AG04450 (cell line): ENCODE measurements at regions not wholly inside any gene's neighbourhood (a gene's known extent, or its start where the extent isn't known, plus 50 kb on each side); places are given as distances from the start of the nearest gene placed in this dataset.

Source experiments
- CTCF ChIA-PET: fragments of 300-600, 350-600 bp; formaldehyde crosslinking; extraction: SDS; loops from one replicate; lab custom pipeline; 2022; ENCODE audit warnings: antibody characterized with exemption, inconsistent platforms; lab: Charles Lee
- POLR2A ChIA-PET: fragments of 350-600 bp; formaldehyde crosslinking; extraction: SDS; loops from one replicate; lab custom pipeline; 2021; ENCODE audit warnings: antibody characterized with exemption, inconsistent platforms; lab: Yijun Ruan, JAX
- DNase-seq: peaks from one replicate; pipeline ENCODE4 v3.0.0-alpha.2; 2011; ENCODE audit warnings: low read depth, low spot score
- H3K27ac ChIP-seq: one replicate; pipeline ENCODE4 v1.5.1; 2012; ENCODE audit warnings: low read depth, low read length, control low read depth
- H3K27me3 ChIP-seq: one replicate; pipeline ENCODE4 v1.6.0; 2012; ENCODE audit warnings: low read length; ENCODE audit not compliant: control insufficient read depth, insufficient read depth
- H3K4me3 ChIP-seq: 2 replicates; pipeline ENCODE4 v1.5.1; 2011; ENCODE audit warnings: mild to moderate bottlenecking, low read depth, low read length, control low read depth
- H3K9me3 ChIP-seq: 2 replicates; pipeline ENCODE4 v1.5.1; 2012; ENCODE audit warnings: low read length; ENCODE audit not compliant: control insufficient read depth, insufficient read depth
- TF ChIP-seq, protein P1 (sequence below): IDR thresholded peaks from 2 replicates; pipeline ENCODE4 v1.5.1; 2011; ENCODE audit warnings: low read depth, low read length, control low read depth, inconsistent platforms

DNA sequence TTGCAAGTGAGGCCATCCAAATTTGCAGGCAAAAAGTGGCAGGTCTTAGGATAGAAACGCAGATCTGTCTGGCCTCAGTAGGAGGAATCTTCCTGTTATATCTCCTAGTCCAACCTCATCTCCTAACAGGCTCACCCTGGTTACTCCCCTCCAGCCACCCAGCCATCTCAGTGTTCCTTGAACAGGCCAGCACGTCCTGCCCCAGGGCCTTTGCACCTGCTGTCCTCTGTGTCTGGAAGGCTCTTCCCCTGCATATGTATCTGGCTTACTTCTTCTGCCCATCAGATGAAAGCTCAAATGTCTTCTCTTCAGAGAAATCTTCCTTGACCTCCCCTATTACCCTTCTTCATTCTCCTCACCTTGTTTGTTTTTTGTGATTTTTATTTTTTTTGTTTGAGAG is 107.3 kb upstream of the ALDH1B1 start:
- H3K9me3 ChIP-seq: no peaks in the 10 kb centered on the region
- DNase-seq: no peak
- POLR2A ChIA-PET: no interaction called here
- peaks cover 29% of the 10 kb centered on the region for H3K27me3 ChIP-seq
- CTCF ChIA-PET: no interaction called here
- no peak overlapping the region for H3K27ac ChIP-seq
- no peak overlapping the region for H3K4me3 ChIP-seq
- TF ChIP-seq, protein P1, sequence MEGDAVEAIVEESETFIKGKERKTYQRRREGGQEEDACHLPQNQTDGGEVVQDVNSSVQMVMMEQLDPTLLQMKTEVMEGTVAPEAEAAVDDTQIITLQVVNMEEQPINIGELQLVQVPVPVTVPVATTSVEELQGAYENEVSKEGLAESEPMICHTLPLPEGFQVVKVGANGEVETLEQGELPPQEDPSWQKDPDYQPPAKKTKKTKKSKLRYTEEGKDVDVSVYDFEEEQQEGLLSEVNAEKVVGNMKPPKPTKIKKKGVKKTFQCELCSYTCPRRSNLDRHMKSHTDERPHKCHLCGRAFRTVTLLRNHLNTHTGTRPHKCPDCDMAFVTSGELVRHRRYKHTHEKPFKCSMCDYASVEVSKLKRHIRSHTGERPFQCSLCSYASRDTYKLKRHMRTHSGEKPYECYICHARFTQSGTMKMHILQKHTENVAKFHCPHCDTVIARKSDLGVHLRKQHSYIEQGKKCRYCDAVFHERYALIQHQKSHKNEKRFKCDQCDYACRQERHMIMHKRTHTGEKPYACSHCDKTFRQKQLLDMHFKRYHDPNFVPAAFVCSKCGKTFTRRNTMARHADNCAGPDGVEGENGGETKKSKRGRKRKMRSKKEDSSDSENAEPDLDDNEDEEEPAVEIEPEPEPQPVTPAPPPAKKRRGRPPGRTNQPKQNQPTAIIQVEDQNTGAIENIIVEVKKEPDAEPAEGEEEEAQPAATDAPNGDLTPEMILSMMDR: no peak

DNA sequence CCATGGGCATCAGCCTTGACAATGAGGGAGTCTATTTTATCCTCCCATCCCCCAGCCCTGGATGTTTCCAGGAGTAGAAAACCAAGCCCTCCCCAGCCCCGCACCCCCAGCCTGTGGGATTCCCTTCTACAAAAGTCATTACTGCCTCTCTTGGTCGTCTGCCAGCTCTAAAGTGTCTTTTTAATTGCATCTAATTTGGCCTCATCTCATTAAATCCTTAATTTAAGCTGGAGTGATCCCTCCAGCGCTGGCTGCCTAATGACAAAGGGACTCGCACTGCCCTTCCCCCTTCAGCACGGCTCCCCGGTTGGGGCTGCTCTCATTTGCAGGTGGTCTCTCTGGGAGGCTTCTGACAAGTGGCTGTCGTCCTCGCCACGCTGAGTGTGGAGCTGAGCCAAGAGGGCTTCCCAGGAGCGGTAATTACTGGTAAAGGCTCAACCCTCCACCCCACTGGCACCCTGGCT is 107.9 kb upstream of the ALDH1B1 start:
- Histone ChIP-seq H3K4me3 (no peak overlapping the region), H3K27me3 (peaks cover 24% of the 10 kb centered on the region), H3K27ac (no peak overlapping the region), H3K9me3 (no peaks in the 10 kb centered on the region)
- ChIA-PET CTCF (no interaction called here), POLR2A (no interaction called here)
- no peak for DNase-seq
- TF ChIP-seq, protein P1: no peak

DNA sequence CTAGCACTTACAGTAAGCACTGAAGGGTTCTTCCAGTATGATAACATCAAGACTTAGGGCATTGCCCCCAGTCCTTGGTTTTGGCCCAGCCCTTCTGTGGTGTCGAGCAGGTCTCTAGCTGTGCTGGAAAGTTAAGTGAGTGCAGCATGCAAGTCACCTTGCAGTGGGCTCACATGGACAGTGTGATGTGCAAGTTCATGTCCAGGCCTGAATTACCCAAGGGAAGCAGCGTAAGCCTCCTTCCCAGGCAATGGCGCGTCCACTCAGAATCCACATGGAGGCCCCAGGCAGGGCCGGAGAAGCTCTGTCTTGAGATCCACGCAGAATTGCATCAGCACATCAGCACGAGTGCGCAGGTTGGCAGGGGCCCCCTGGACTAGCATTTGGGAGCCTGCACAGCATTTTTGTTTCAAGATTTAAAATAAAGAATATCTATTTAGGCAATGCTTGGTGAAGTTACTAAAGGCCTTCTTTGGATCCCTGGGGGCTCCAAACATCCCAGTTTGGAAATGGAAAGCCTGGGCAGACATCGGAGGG is 108.4 kb upstream of the ALDH1B1 start:
- H3K4me3 ChIP-seq: no peak overlapping the region
- DNase-seq: no peak
- peaks cover 25% of the 10 kb centered on the region for H3K27me3 ChIP-seq
- H3K9me3 ChIP-seq: no peaks in the 10 kb centered on the region
- no peak overlapping the region for H3K27ac ChIP-seq
- ChIA-PET CTCF (no interaction called here), POLR2A (no interaction called here)
- TF ChIP-seq, protein P1: no peak

DNA sequence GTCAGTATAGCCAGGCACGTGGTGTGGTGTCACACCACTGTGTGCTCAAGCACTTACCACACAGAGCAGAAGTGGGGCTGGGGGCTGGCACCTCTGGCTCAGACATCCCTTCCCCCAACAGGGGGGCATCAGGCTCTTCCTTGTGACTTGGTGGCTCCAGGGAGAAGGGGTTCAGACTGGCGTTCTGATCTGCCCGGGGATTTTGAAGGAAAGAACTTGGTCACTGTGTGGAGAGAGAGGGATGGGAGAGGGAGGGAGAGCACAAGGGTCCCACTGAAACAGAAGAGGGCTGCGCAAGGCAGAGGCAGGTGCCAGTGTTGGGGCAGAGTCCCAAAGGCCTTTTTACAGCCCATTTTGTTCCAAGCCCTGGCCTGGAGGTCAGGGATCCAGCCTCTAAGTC is 109.7 kb upstream of the ALDH1B1 start:
- H3K27me3 ChIP-seq: peaks cover 25% of the 10 kb centered on the region
- ChIA-PET CTCF (no interaction called here), POLR2A (no interaction called here)
- H3K9me3 ChIP-seq: no peaks in the 10 kb centered on the region
- no peak overlapping the region for H3K27ac ChIP-seq
- TF ChIP-seq, protein P1: no peak
- no peak overlapping the region for H3K4me3 ChIP-seq
- no peak for DNase-seq

DNA sequence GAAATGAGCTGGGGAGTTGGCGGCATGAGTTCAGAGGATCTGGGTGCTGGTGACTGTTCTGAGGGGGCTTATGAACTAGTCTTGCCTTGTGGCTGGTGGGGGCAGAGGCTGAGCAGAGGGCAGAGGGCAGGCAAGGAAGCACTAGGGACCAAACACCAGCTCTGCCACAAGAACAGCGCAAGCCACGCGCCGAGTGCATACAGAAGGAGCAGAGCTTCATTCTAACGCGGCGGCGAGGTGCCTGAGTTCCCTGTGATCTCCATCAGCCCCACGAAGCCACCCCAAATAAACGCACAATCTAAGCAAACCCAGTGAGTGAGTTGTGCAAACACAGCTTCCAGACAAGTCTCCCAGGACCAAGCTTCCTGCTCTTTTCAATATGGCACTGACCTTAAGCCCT is 110.6 kb upstream of the ALDH1B1 start:
- ChIA-PET POLR2A (no interaction called here), CTCF (no interaction called here)
- no peak for DNase-seq
- Histone ChIP-seq H3K9me3 (no peaks in the 10 kb centered on the region), H3K27ac (no peak overlapping the region), H3K4me3 (no peak overlapping the region), H3K27me3 (peaks cover 23% of the 10 kb centered on the region)
- TF ChIP-seq, protein P1: no peak
